LNCaP clone FGC (cell line): ENCODE measurements at regions not wholly inside any gene's neighbourhood (a gene's known extent, or its start where the extent isn't known, plus 50 kb on each side); places are given as distances from the start of the nearest gene placed in this dataset.

Experiments
- DNase-seq: peaks from one replicate; pipeline ENCODE4 v3.0.0-alpha.2; 2011; ENCODE audit warnings: low read depth
- H3K4me3 ChIP-seq: 2 replicates; pipeline ENCODE4 v1.5.1; 2011; ENCODE audit warnings: mild to moderate bottlenecking, low read depth, low read length, control low read depth
- CTCF ChIP-seq: IDR thresholded peaks from 2 replicates; pipeline ENCODE4 v1.5.1; 2012; ENCODE audit warnings: mild to moderate bottlenecking; ENCODE audit not compliant: control insufficient read depth, insufficient read depth; ENCODE audit errors: extremely low read depth

DNA sequence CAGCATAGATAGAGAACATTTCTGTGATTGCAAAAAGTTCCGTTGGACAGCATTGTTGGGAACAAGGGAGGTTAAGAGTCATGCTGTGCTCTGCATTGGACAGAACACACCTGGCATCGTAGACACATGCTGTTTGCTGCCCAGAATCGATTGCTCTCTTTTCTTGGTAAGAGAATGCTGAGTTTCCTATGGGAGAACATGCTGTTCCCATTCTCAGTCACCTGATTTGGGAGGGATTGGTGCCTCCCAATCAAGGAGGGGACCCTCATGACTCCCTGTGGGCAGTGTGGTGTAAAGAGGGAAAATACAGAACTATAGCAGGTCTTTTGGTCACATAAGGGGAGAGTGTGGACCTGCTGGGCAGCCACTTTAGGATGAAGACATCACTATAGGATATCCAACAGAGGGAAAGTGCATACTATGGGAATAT is 555.4 kb upstream of the CLINT1 start:
- no peak overlapping the region for H3K4me3 ChIP-seq
- no peak for TF ChIP-seq CTCF
- DNase-seq: no peak

DNA sequence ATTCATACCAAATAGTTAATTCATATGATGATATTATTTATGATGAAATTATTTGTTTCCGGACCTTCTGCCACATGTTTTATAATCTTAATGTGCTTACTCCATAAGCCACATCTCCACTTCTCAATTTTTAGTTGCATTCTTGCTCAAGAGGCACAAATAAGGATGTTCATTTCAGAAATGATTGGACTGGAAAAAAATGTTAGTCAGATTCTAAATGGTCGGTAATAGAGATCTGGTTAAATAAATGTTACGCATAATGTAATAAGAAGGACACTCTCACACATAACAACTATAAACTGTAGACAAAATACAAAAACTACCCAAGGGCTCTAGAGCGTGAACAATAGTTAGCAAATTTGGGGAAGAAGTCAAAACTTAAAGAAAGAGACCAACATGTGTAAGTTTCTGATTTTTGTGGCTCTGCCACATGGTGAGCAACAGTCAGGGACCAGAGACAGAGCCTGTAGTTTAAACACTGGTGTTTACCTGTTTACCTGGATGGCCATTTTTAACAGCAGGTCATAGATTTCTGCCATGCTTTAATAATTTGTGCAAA is 554.3 kb upstream of the CLINT1 start:
- no peak for TF ChIP-seq CTCF
- no peak for DNase-seq
- no peak overlapping the region for H3K4me3 ChIP-seq

GRCh38 chr5:158410976-158411375 is 552.0 kb upstream of the CLINT1 start:
- no peak for DNase-seq
- H3K4me3 ChIP-seq: no peak overlapping the region
- no peak for TF ChIP-seq CTCF

DNA sequence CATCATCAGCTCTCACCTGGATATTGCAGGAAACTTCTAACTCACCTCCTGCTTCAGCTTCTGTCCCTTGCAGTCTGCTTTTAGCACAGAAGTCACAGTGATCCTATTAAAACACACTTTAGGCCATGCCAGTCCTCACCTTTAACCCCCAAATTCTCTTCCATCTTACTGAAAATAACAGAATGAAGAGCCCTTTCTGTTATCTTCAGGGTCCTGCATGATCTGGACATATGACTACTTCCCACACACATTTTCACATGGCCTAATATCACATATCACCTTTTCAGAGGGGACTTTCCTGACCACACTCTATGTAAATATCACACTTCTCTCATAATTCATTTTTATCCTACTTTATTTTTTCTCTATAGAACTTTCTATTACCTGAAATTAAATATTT is 550.6 kb upstream of the CLINT1 start:
- no peak for DNase-seq
- no peak for TF ChIP-seq CTCF
- H3K4me3 ChIP-seq: no peak overlapping the region

DNA sequence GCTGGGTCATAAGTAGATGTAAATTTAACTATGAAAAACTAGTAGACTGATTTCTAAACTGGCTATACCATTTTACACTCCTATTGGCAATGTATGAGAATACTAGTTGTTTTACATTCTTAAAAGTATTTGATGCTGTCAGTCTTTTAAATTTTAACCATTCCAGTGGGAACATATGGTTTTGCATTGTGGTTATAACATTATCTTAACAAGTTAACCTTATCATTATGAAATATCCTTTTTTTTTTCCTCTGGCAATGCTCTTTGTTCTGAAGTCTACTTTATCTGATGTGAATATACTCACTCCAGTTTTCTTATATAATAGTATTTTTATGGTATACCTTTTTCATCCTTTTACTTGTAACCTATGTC is 548.9 kb upstream of the CLINT1 start:
- H3K4me3 ChIP-seq: no peak overlapping the region
- TF ChIP-seq CTCF: no peak
- DNase-seq: no peak

- no peak for TF ChIP-seq CTCF
- no peak for DNase-seq
- no peak overlapping the region for H3K4me3 ChIP-seq
Observed at GRCh38 chr5:158406884-158407823, 548.2 kb upstream of the CLINT1 start.
